Embryonic facial prominence (tissue), 1 donor: ENCODE measurements at regions not wholly inside any gene's neighbourhood (a gene's known extent, or its start where the extent isn't known, plus 50 kb on each side); places are given as distances from the start of the nearest gene placed in this dataset.

Experiments
- DNase-seq: peaks from one replicate; pipeline ENCODE4 v3.0.0-alpha.2; 2016; ENCODE audit errors: extremely low spot score

DNA sequence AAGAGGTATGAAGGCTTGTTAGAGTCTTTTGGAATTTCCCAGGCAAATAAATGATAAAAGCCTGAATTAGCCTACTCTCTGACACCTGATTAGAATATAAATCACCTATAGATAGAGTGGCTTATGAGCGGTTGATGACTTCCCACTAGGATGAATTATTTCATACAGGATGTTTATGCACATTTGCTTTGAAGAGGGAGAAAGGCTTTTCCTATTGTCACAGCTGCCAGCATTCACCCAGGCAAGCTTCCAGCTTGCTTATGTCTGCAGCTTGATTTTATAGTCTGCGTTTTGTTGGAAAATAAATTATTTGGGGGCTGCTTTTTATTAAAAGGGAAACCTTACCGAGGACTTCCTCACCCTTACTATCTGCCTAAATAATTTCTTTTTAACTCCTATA is 51.3 kb upstream of the EIF2S2 start:
- no peak for DNase-seq

DNA sequence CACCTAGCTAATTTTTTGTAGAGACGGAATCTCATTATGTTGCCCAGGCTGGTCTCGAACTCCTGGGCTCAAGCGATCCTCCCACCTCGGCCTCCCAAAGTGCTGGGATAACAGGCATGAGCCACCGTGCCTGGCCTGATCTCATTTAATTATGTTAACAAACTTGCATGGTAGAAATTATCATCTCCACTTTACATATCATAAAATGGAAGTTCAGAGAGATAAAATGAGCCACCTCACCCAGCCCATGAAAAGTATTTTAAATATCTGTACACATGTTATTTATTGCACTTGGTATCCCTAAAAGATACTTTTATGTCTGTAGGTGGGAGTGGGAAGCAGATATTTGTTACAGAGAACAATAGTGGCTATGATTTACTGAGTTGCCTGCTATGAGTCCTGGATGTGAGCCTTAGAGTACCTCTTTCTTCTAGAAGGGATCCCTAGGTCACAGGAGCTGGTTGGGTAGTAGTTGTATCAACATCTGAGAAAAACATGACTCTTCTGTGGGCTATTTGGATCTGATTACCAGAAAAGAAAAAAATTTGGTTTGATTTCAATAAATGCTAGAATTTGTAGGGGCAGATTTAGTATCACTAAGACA is 52.4 kb upstream of the EIF2S2 start:
- no peak for DNase-seq

DNA sequence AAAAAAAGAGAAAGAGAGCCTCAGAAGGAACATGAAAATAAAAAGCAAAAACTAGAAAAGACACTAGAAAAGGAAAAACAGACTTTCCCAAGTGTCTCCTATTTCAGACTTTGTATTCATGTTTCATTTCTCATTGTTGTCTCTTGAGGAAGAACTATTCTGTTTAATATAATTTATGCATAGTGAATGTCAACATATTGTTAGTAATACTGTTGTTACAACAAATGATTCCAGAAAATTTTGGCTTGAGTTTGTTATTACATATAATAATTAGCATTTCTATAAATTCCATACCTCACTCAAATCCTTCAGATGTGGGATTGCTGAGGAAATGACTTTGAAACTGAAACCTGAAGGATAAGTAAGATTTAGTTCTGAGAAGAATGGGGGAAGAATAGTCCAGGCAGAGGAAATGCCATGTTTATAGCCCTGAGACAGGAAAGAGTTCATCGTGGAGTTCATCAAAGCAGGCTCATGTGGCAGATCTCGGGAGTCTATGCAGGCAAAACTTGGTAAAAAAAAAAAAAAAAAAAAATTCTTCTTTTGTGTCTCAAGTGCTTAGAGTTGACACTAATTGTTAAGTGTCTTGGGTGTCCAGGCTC is 53.1 kb upstream of the EIF2S2 start:
- DNase-seq, result peak; percentile 56

DNA sequence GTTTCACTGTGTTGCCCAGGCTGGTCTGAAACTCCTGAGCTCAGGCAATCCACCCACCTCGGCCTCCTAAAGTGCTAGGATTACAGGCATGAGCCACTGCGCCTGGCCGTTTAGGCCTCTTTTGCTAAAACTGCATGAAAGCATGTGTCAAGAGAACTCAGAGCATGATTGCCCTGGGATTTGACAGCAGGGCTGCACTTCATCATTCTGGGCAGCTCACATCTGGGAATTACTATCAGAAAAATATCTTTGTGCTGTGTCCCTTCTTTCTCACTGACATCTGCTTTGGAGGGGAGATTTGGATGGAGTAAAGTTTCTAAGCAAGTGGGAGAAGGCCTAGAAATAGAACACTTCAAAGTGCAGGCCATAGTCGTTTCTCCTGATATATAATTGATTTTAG is 59.6 kb upstream of the EIF2S2 start:
- DNase-seq, result no peak

DNA sequence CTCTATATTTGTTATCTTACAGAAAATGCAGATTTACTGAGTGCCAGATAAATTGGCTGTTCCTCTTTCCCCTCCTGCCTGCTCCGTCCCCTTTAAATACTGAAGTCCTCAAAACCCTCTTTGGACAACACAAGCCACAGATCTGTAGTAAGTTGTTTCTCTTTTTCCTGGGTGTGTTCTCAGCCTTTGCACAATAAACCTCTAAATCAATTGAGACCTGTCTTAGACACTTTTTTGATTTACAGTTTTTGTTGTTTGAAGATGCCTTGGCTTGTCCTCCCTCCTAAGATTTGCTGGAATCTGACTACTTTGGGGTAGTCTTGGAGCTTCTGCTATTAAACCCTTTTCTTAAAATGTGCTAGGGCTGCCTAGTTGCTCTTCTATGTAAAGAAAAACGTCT is 60.9 kb upstream of the EIF2S2 start:
- no peak for DNase-seq

DNA sequence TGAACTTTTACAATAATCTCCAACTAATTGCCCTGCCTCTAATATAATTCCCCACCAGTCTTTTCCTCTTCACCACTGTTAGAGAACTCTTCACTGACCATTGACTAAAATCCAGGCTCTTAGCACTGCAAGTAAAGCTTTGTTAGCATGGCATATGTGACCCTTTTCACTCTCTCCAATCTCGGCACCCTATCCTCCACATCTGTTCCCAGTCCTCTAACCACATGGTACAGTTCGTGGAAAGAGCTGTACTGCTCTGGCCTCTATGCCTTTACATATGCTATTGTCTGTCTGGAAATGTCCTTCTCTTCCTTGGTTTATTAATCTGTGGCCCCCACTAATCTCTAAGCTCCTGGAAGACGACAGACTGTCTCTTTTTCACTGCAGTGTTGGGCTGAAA is 63.0 kb upstream of the EIF2S2 start:
- no peak for DNase-seq

DNA sequence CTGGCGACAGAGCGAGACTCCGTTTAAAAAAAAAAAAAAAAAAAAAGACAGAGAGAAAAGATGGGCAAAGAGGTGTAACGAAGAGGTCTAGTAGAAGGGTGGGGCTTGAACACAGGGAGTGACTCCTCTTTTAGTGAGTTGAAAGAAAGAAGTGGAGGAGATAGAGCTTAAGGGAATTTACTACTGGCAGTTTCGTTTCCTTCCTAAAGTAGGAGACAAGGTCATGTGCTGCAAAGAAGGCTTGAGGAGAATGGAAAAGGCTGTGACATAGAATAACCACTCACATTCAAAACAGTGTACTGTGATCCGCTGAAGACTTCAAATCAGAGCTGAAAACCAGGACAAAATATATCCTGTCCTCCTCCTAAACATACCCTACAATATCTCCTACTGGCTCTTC is 63.8 kb upstream of the EIF2S2 start:
- DNase-seq, result no peak

DNA sequence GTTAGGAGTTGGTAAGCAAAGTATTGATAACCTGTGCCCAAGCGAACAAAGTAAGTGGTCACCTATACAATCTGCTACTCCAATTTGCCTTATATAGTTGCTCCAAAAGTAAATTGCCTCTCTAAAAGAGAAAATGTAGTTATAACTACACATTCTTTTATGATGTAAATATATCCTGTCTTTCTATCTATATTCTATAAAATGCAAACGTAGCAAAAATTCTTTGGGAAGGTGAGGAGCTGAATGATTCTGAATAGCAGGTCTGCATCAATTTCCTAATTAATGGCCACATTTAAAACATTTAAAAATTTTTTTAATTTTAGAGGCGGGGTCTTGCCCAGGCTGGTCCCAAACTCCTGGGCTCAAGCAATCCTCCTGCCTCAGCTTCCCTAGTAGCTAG is 64.2 kb upstream of the ASIP start:
- no peak for DNase-seq

DNA sequence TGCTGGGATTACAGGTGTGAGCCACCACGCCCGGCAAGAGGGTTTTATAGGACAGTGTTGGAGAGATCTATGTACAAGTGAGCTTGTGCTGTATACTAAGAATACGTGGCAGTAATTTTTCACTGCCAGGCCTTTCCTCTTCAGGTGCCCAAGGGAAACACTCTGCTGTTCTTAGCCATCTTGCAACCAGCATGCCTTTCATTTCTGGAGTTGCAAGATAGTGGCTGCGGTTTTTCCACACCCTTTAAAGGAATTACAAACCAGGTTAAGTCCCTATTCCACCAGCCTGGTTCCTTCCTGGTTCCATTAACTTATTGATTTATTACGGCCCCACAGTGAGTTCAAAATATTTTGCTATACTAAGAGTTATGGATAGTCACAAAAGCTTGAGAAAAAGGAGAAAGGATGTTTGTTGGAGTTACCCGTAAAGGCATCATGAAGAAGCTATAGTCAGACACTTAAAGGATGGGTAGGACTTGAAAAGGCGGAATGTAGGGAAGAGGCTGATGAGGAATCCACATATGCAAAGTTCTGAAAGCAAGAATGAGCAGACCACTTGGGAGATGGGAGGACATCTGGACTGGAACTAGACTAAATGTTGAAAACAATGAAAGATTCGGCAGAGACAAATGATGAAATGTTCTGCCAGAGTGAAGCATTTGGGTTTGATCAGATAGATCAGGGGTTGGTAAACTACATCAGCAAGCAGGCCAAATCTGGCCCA is 61.4 kb upstream of the ASIP start:
- no peak for DNase-seq

DNA sequence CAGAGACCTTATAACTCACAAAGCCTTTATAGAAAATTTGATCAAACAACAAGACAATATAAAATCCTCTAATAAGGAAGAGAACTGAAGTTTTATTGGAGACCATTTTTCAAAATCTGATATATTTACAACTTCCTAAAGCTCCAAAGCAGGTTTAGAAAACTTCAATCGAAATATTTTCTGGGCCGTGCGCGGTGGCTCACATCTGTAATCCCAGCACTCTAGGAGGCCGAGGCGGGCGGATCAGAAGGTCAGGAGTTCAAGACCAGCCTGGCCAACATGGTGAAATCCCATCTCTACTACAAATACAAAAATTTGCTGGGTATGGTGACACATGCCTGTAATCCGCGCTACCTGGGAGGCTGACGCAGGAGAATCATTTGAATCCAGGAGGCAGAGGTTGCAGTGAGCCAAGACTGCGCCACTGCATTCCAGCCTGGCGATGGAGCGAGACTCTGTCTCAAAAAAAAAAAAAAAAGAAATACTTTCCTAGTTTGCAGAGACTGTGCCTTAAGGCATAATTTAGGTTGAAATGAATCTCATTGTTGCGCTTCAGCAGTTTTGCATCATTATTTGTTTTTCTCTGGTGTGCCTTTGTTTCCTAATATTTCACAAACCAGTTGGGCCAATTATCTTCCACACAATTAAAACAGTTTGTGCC is 60.6 kb upstream of the ASIP start:
- DNase-seq, result no peak

DNA sequence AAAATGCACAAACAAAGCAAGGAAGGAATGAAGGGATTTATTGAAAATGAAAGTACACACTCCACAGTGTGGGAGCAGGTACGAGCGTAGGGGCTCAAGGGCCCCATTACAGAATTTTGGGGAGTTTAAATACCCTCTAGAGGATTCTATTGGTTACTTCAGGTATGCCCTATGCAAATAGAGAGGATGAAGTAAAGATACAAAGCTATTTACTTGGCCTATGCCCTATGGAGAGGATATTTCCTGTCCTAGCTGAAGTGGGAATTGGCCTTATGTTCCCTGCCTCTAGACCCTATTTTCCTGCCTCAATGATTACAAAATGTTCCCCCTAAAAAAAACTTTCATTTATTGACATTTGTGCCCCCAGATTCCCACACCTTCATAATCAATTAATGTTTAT is 59.7 kb upstream of the ASIP start:
- DNase-seq, result no peak

DNA sequence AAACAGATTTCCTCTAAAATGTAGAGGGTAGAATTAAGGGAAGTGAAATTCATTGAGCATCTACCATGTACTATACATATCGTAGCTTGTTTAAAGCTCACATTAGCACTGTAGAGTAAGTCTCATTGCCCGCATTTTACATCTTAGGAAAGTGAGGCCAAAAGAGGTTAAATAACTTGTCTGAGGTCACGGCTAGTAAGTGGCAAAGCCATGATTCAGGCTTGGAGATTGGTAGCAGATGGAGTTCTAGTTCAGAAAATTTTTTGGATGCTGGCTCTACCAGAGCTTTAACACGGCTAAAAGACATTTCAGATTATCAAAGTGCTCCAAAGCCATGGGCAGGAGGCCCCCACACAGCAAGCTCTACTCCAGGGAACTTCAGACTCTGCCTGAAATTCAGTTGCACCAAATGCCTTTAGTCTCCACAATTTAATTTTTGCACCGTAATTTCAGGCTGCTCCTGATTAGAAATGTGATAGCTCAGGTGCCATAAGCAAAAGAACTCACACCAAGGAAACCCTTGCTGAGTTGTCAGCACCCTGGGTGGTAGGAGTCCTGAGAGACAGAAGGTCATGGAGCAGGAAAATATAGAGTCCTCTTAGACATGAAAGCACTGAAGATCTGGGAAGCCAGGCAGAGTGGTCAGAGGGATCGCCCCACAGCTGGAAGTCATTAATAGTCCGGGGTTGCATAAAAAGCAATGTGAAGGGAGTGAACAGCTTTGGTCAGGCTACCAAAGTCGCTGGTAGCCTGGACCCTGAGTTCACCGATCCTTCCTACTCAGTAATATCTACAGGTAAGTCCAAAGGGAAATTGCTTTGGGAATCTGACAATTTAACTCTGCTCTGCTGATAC is 55.2 kb upstream of the ASIP start:
- DNase-seq, result no peak

DNA sequence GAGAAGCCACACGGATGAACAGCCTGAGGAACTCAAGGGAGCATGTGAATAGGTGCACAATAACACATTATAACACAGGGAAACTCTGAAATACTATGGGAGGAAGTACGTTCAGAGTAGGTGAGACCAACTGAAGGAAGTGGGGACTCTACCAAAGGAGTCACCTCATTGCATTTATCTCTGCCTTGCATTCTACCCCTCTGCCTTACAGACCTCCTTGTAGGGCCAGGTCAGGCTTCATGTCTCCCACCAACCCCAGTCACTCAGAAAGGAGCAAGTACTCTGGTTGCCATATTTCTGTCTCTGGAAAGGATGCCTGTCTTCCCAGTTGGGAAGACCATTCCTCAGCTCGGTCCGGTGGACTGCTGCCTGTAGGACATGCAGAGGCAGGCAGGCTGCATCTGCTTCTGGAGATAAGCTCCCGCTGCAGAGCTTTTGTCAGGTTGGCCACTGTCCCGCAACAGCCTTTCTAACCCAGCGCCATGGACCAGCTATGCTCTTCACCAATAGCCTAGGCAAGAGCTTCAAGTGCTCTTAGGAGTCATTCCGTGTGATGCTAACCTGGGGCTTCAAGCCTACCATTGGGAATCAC is 51.6 kb upstream of the ASIP start:
- no peak for DNase-seq

DNA sequence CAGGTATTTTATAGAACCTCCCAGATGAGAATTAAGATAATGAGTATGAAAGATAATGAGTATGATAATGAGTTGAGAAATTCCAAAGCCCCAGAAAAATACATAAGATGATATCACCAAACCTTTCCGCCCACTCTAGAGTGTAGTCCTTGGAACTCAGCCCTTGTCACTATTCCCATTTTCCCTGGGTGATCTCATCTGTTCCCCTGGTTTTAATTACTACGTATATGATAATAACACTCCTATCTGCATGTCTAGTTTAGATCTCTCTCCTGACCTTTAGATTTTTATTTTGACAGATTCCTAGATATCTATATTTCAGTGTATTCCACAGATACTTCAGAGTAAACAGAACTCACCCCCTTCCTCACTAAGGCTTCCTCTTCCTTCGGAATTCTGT is 51.0 kb upstream of the ASIP start:
- no peak for DNase-seq

DNA sequence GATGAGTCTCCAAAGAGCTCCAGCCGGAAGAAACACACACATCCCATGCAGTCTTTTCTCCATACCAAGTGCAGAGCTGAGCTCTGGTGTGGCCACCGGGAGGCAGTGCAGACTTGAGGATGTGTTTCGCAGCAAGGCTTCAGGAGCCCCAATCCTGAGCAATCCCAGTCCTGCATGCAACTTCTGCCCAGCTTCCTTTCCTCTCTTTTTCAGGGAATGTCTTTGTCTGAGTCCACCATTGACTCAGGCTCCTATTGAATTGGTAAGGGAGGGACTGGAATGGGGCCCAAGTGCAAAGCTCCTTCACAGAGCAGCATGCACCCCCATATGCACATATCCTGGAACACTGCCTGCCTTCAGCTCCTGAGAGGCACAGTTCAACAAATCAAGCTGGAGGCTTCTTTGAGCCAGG is 50.5 kb upstream of the ASIP start:
- peak; percentile 75 for DNase-seq
